Right forelimb (tissue), 1 donor: ENCODE measurements at regions not wholly inside any gene's neighbourhood (a gene's known extent, or its start where the extent isn't known, plus 50 kb on each side); places are given as distances from the start of the nearest gene placed in this dataset.
"Not testable (repeated sequence)": the region's sequence is repeated elsewhere in the genome, so short reads cannot be mapped to it uniquely, and the experiment has no call there.

ENCODE experiments used
- DNase-seq: peaks from one replicate; pipeline ENCODE4 v3.0.0-alpha.2; 2018

GRCh38 chr12:115810122-115810901 lies 467.2 kb downstream of the MED13L start:
- DNase-seq = peak; percentile 49

- DNase-seq = no peak
Observed at GRCh38 chr12:115806000-115806399, 471.5 kb downstream of the MED13L start.

GRCh38 chr12:115802767-115803166 lies 474.7 kb downstream of the MED13L start:
- DNase-seq = no peak

GRCh38 chr12:115801871-115802270 lies 475.6 kb downstream of the MED13L start:
- no peak for DNase-seq

GRCh38 chr12:115799610-115800009 lies 477.9 kb downstream of the MED13L start:
- DNase-seq = no peak

- no peak for DNase-seq
Observed at GRCh38 chr12:115798309-115798917, 479.1 kb downstream of the MED13L start.

- no peak for DNase-seq
Observed at GRCh38 chr12:115794659-115795081, 482.8 kb downstream of the MED13L start.

- DNase-seq = no peak
Observed at GRCh38 chr12:115791331-115791730, 486.2 kb downstream of the MED13L start.

- no peak for DNase-seq
Observed at GRCh38 chr12:115790526-115790925, 487.0 kb downstream of the MED13L start.

- not testable (repeated sequence) for DNase-seq
Observed at GRCh38 chr12:115786490-115786889, 491.0 kb downstream of the MED13L start.

- DNase-seq = no peak
Observed at GRCh38 chr12:115785548-115785947, 491.9 kb downstream of the MED13L start.

GRCh38 chr12:115776399-115776798 lies 501.1 kb downstream of the MED13L start:
- DNase-seq = no peak

GRCh38 chr12:115774148-115774895 lies 503.2 kb downstream of the MED13L start:
- no peak for DNase-seq

GRCh38 chr12:115771601-115772000 lies 505.9 kb downstream of the MED13L start:
- no peak for DNase-seq

- no peak for DNase-seq
Observed at GRCh38 chr12:115771065-115771464, 506.4 kb downstream of the MED13L start.

GRCh38 chr12:115770643-115771042 lies 506.9 kb downstream of the MED13L start:
- DNase-seq = no peak

- DNase-seq = no peak
Observed at GRCh38 chr12:115767916-115768315, 509.6 kb downstream of the MED13L start.

- DNase-seq = no peak
Observed at GRCh38 chr12:115763982-115764621, 513.4 kb downstream of the MED13L start.

GRCh38 chr12:115763376-115763775 lies 514.1 kb downstream of the MED13L start:
- DNase-seq = no peak

GRCh38 chr12:115762936-115763335 lies 514.6 kb downstream of the MED13L start:
- no peak for DNase-seq

- no peak for DNase-seq
Observed at GRCh38 chr12:115761784-115762183, 515.7 kb downstream of the MED13L start.

- DNase-seq = no peak
Observed at GRCh38 chr12:115760231-115760630, 517.3 kb downstream of the MED13L start.
